ENCODE measurements at regions not wholly inside any gene's neighbourhood (a gene's known extent, or its start where the extent isn't known, plus 50 kb on each side); places are given as distances from the start of the nearest gene placed in this dataset.

DNA sequence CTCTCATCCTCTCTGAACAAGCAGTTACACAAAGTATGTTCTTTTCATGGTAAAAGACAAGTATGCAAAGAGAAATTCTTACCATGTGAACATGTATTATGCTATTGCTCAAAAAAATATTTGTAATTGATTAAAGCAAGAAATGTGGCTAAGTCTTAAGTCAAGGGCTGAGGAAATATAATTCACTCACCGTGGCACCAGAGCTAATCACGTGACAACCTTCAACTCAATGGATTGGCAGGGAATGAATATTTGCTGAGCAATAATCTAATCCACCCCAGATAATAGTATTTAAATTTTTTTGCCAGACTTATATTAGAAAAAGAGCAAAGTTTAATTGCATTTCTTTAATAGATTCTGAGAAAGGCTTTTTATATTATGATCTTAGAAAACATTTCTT is 310.2 kb downstream of the HS3ST1 start:
- no peak overlapping the region for H3K4me3 ChIP-seq (ENCODE audit: low read depth, poor library complexity, severe bottlenecking)
- intact Hi-C loops (cut with DNase I; ENCODE audit: low total_unique reads) = no loop called here
- 76 to 80% methylated on average over 2 of the region's 2 CpGs for WGBS, 2 donors
- no peak for TF ChIP-seq POLR2A (IDR thresholded peaks at IDR 0.05)
- TF ChIP-seq, protein P1, sequence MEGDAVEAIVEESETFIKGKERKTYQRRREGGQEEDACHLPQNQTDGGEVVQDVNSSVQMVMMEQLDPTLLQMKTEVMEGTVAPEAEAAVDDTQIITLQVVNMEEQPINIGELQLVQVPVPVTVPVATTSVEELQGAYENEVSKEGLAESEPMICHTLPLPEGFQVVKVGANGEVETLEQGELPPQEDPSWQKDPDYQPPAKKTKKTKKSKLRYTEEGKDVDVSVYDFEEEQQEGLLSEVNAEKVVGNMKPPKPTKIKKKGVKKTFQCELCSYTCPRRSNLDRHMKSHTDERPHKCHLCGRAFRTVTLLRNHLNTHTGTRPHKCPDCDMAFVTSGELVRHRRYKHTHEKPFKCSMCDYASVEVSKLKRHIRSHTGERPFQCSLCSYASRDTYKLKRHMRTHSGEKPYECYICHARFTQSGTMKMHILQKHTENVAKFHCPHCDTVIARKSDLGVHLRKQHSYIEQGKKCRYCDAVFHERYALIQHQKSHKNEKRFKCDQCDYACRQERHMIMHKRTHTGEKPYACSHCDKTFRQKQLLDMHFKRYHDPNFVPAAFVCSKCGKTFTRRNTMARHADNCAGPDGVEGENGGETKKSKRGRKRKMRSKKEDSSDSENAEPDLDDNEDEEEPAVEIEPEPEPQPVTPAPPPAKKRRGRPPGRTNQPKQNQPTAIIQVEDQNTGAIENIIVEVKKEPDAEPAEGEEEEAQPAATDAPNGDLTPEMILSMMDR (IDR thresholded peaks at IDR 0.05) = no peak
- DNase-seq (ENCODE audit: low spot score in 2 of 2) = no peak

DNA sequence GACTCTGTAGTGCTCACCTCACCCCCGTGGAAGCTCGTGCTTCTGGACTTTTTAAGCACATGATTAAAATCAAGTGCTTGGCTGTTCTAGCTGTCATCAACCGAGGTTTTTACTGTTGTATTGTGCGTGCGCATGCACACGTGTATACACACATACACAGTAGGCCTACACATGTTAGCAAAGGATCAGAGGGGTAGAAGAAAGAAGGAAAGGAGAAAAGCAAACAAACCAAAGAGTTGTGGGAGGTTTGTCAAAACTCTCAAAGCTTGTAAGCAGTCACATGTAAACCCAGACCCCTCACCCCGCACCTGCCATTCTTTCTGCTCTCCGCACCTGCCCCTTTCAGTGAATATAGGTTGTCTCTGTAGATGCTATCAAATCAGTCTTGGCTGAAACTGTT is 311.8 kb downstream of the HS3ST1 start:
- TF ChIP-seq POLR2A (IDR thresholded peaks at IDR 0.05) = no peak
- WGBS, 2 donors = 57 to 82% methylated on average over 8 of the region's 8 CpGs
- no peak for DNase-seq (ENCODE audit: low spot score in 2 of 2)
- no peak overlapping the region for H3K4me3 ChIP-seq (ENCODE audit: low read depth, poor library complexity, severe bottlenecking)
- intact Hi-C loops (cut with DNase I; ENCODE audit: low total_unique reads) = no loop called here

DNA sequence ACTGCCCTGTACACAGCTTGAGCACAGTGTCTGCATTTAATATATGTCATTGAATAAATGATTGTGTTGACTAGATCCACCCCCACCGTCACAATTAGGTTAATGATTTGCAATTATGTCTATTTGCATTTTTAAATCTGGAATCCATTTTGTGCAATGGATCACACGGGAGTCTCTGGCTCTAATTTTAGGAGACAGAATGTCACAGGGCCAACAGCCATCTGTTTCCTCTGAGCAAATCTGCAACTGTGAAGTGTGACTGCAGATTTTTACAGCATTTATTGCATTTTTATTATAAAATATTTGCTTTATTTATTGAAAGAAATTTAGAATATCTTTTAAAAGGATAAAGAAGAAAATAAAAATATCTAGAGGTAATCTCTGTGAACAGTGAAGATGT is 316.8 kb downstream of the HS3ST1 start:
- DNase-seq (ENCODE audit: low spot score in 2 of 2) = no peak
- 34 to 39% methylated on average over 2 of the region's 2 CpGs for WGBS, 2 donors
- no peak overlapping the region for H3K4me3 ChIP-seq (ENCODE audit: low read depth, poor library complexity, severe bottlenecking)
- intact Hi-C loops (cut with DNase I; ENCODE audit: low total_unique reads) = no loop called here
- TF ChIP-seq, protein P1 (IDR thresholded peaks at IDR 0.05) = no peak
- TF ChIP-seq POLR2A (IDR thresholded peaks at IDR 0.05) = no peak

DNA sequence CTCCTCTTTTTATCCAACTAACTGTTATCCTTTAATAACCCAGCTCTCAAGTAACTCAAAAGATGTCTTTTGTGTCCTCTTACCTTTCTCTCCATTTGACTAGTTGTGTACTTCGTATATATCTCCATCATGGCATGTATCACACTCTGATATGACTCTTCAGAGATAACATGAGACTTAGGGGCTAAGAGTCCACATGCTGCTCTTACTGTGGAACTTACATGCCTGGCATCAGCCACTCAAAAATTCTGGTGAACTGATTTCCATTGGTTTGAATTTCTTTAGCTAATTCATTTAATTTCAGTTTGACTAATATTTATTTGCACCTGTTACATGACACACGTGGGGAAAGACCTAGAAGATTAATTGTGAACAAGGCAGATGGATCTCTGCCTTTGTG is 317.3 kb downstream of the HS3ST1 start:
- intact Hi-C loops (cut with DNase I; ENCODE audit: low total_unique reads) = no loop called here
- DNase-seq (ENCODE audit: low spot score in 2 of 2) = no peak
- 53 to 57% methylated on average over 2 of the region's 2 CpGs for WGBS, 2 donors
- no peak overlapping the region for H3K4me3 ChIP-seq (ENCODE audit: low read depth, poor library complexity, severe bottlenecking)
- TF ChIP-seq, protein P1 (IDR thresholded peaks at IDR 0.05) = no peak
- no peak for TF ChIP-seq POLR2A (IDR thresholded peaks at IDR 0.05)

DNA sequence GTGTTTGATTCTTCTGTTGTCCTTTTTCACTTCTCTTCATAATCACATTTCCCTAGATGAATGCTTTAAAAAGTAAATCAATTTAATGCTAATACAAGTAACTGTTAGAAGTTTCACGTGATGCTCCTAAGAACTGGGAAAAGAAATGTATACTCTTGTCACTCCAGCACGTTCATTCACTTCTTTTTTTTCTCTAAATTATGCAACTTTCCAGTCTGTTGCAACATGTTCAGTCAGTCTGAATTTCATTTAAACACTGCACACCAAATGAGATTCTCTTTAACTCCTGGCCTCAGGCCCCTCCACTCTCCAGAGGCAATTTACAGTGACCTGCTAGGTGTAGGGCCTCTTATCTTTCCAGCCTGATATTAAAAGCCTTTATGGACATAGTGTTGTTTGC is 321.9 kb downstream of the HS3ST1 start:
- intact Hi-C loops (cut with DNase I; ENCODE audit: low total_unique reads) = no loop called here
- 26 to 32% methylated on average over 2 of the region's 2 CpGs for WGBS, 2 donors
- no peak for DNase-seq (ENCODE audit: low spot score in 2 of 2)
- no peak overlapping the region for H3K4me3 ChIP-seq (ENCODE audit: low read depth, poor library complexity, severe bottlenecking)
- TF ChIP-seq, protein P1 (IDR thresholded peaks at IDR 0.05) = no peak
- TF ChIP-seq POLR2A (IDR thresholded peaks at IDR 0.05) = no peak

DNA sequence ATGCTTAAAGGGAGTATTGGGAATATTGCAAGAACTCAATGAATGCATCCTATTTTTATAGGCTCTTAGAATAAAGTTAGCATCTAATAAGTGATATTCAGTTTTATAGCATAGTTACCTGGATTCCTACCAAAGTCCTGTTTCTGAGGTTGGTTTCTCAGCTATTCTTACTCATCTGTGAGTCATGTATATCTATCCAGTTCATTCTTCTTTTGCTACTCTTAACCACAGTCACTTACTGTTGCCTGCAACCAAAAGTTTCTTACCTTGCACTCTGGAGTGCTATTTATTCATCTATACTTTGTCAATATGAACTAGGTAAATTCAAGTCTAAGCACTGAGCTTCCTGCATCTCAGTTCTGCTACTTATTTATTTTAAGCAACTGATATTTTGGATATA is 322.5 kb downstream of the HS3ST1 start:
- intact Hi-C loops (cut with DNase I; ENCODE audit: low total_unique reads) = no loop called here
- H3K4me3 ChIP-seq (ENCODE audit: low read depth, poor library complexity, severe bottlenecking) = no peak overlapping the region
- no peak for TF ChIP-seq POLR2A (IDR thresholded peaks at IDR 0.05)
- TF ChIP-seq, protein P1 (IDR thresholded peaks at IDR 0.05) = no peak
- DNase-seq (ENCODE audit: low spot score in 2 of 2) = no peak
